CD4-positive, alpha-beta T cell treated with Interleukin-1 beta for 1 hour (primary cell): ENCODE measurements at regions not wholly inside any gene's neighbourhood (a gene's known extent, or its start where the extent isn't known, plus 50 kb on each side); places are given as distances from the start of the nearest gene placed in this dataset.

Experiments
- DNase-seq, 2 donors: peaks; one replicate each; pipeline ENCODE4 v3.0.0-alpha.2; 2020 to 2022

DNA sequence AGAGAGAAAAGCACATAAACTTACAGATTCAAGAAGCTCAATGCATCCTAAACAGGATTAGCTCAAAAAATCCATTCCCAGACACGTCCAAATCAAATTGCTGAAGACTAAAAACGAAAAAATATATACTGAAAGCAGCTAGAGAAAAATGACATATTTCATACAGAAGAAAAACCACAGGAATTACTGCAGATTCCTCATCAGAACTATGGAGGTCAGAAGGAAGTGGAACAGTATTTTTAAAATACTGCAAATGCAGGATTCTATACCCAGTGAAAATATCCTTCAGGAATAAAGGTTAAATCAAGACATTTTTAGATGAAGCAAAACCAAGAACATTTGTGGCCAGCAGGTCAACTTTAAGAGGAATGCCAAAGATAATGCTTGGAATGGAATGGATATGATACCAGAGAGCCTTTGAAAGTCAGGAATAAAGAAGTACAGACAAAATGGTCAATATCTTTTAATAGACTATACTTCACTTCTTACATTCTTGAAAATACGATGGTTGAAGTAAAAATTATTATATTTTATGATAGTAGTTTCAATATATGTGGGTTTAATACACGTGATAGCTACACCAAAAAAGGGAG is 352.9 kb downstream of the CTTN start:
- DNase-seq, result no peak

DNA sequence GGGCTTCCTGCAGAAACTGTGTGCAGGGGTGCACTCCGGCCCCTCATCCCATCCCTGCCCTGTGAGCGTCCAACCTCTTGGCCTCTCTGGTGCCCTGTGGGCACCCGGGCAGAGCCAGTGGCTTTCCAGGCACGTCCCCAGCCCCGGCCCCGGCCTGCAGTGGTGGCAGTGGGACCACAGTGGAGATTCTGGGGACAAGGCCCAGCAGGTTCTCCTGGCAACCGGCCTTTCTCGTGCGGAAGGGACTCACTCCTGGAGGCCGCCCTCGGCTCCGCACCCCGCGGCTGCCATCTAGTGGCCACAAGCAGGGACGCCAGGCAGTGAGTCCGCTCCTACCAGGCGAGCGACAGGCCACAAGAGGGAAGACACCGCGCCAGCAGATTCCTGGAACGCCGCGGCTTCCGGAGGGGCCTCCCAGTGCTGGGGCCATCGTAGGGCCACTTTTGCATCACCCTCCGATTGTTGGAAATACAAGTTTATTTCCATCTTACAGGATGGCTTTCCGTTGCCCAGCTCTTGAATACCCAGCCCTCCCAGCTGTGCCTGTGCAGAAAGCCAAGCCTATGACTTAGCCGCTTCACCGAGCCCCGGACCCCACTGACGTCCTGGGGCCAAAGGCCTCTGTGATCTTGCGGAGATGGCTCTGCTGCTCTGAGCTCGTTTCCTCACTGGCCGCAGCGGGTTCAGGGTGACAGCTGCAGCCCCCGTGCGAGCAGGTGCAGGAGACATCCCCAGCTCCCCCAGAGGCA is 357.3 kb downstream of the CTTN start:
- peak; percentile 37 to 43 for DNase-seq

DNA sequence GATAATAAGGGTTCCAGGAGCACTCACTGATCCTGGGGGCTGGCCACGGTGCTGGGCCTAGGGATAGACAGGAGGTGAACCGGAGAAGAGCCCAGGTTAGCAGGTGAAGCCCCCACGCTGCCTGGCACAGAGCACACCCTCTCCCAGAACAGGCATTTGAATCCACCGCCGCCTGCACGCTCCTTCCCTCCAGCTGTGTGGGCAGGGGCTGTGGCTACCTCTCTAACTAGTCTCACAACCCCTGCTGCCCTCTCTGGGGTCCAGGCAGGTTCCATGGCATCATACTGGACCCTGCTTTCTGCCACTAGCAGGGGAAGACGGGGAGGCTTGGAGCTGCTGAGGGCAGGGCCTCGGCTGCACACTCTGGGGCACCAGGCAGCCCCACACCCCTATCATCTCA is 358.0 kb downstream of the CTTN start:
- no peak for DNase-seq

DNA sequence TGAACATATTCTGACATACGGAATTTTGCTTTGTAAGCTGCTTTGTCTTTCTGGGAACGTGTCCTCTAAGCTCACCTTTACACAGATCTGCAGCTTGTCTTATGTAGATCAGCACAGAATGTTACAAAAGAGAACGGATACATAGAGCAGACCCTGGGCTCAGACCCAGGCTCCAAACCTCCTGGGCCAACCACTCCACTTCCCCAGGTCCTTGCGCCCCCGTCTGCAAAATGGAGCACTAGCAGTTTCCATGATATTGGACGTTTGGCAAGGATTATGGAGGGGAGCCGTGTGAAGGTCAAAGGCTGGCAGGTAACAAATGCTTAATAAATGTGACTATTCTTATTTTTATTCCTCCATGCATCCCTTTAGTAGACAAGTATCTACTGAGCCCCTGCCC is 358.4 kb downstream of the CTTN start:
- DNase-seq, result no peak

DNA sequence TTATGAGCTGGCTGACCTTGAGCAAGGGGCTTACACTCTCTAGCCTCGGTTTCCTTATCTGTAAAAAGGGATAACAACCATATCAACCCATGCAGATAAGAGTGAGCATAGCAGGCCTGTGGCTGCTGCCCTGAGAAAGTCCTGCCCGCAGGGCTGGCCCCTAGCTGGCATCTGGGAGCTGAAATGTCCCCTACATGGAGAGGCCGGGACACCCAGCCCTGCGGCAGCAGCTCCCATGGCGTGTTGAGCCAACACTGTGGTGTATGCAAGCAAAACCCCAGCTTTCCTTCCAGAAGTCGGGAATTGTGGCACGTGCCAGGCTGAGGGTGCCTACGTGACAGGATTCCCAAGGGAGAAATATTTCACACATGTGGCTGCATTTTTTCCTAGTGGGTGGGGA is 358.9 kb downstream of the CTTN start:
- DNase-seq, result no peak

DNA sequence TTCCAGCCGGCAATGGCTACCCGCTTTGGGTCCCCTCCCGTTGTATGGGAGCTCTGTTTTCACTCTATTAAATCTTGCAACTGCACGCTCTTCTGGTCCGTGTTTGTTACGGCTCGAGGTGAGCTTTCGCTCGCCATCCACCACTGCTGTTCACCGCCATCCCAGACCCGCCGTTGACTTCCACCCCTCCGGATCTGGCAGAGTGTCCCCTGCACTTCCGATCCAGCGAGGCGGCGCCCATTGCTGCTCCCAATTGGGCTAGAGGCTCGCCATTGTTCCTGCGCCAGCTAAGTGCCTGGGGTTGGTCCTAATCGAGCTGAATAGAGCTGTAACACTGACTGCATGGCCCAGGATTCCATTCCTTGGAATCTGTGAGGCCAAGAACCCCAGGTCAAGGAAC is 359.9 kb downstream of the CTTN start:
- DNase-seq, result no peak

DNA sequence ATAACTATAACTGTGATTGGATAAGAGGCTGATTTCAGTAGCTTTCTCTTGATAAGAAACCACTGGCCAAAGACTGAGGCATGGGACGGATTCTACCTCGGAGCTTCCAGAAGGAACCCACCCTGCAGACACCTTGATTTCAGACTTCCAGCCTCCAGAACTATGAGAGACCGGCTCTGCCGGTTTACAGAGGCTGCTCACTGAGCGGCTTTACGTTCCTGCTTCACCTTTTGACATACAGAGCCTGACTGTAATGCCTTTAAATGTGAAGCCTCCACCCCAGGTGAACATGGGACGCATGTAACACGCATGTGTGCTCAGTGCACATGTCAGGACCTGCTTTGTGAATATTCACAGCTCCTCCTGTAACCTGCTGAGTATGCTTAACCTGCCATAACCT is 361.5 kb downstream of the CTTN start:
- DNase-seq, result no peak

DNA sequence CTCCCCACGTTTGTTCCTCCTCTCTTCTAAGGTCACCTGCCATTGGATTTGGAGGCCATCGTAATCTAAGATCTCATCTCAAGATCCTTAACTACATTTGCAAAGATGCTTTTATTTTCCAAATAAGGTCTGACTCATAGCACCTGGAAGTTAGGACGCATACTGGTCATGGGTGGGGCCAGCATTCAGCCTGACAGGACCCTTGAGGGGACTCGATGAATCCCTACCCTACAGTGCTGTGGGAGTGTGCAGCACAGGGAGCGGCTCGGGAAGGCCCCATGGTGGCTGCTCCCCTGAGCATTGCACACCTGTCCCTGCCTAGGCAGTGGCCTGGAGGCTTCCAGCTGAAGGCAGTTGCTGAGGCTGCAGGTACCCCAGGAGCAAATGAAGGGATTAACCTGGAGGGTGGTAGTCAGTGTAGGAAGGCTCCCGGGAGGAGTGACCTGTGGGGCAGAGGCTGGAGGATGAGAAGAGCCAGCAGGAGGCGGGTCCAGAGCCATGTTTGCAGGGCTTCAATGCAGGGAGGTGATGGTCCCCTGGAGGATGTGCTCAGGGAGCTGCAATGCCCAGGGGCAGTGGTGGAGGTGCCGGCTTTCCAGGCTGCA is 362.2 kb downstream of the CTTN start:
- DNase-seq, result no peak

DNA sequence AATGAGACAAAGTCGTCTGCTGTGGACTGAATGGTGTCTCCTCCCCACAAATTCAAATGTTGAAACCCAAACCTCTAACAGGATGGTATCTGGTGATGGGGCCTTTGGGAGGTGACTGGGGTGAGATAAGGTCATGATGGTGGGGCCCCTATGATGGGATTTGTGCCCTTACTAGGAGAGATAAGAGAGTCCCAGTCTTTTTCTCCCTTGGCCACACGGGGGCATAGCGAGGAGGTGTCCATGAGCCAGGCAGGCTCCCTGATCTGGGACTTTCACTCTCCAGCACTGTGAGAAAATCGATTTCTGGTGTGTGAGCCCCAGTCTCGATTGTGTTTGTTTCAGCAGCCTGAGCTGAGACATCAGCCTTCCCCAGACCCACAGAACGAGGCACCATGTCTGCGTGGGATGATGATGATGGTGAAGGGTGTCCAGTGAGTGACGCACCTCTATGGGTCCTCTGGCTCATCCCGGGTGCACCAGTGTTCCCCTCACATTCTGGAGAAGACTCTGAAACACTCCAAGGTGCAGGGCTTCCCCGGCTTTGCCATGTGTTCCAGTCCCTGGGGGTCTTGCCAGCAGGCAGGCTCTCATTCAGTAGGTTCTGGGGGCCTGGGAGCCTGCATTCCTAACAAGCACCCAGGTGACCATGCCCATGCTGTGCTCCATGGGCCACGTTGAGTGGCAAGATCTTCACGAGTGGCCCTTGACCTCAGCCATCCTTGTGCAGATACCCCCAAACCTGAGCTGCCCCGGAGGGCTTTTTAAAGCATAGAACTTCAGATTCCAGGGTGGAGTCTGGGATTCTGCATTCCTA is 363.0 kb downstream of the CTTN start:
- no peak for DNase-seq

DNA sequence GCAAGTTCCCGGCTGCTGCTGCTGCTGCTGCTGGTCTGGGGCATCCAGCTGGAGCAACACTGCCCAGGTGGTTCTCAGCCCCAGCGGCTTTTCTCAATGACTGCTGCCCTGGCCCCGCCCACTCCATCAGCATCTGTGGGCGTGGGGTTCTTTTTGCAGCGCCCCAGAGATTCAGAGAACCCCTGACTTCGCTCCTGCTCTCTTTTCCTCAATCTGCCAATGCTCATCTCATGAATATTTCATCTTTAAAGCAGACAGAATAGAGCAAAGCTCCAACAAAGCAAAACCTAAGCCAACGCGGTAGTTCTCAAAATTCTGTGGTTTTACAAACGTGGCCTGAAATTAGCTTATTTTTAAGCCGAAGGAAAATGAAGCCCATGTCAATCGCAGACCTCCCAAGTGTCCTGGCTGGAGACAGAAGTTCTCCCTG is 363.6 kb downstream of the CTTN start:
- no peak for DNase-seq

DNA sequence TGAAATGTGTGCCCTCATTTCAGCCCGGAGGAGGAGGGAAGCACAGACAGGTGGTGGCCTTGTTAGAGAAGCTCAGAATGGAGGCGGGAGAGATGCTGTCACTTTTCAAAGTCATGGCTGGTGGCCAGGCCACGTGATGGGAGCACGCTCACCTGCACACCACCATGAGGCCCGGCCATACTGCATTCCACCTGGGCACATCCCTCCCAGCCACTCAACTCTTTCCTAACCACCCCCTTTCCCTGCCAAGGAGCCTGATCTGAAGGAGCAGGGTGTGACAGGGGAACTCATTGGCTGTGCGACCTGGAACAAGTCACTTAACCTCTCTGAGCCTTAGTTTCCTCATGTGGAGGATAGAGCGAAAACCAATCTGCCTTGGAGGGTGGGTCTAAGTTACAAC is 364.5 kb downstream of the CTTN start:
- DNase-seq, result no peak

DNA sequence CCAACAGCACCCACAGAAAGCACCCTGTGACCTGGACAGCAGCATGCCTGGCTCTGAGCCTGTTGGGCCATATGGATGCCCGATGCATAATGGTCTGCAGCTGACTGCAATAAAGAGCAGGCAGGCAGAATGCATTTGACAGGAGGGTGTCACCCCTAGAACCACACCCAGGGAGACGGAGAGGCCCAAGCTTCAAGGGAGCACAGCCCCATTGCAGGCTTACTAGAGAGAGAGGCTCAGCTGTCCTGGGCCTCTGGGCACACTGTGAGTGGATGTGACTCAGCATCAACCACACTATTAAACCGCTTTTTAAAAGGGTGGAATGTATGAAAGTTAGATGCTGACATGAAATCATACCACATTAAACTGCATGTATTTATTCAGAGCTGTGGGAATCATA is 365.3 kb downstream of the CTTN start:
- DNase-seq, result no peak

DNA sequence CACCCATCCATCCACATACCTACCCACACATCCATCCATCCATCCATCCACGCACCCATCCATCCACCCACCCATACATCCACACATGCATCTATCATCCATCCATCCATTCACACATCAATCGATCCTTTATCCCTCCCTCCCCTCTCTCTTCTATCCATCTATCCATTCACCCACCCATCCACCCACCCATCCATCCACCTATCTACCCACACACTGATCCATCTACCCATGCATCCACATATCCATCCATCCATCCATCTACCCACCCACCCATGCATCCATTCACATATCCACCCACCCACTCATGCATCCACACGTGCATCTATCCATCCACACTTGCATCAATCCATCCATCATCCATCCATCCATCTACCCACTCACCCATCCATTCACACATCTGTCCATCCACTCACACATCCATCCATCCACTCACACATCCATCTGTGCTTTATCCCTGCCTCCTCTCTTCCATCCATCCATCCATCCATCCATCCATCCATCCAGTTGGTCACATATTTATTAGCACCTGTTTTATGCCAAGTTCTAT is 366.1 kb downstream of the CTTN start:
- DNase-seq, result no peak

DNA sequence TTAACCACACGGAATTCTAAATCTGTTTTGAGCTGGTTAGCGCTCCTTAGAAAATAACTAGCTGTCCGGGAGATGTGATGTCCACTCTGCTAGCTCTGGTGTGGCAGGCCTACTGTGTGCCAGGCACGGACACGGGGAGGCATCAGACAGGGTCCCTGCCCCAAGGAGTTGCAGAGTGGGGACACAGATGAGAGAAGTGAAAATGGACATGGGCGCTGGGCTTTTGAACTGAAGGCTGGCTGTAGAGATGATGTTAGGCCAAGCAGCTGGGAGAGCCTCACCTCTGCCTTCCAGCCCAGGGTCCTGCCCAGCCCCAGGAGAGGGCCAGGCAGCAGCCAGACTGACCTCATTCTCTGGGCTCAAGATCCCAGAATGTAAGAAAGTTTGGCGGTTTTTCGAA is 368.6 kb downstream of the CTTN start:
- no peak for DNase-seq

DNA sequence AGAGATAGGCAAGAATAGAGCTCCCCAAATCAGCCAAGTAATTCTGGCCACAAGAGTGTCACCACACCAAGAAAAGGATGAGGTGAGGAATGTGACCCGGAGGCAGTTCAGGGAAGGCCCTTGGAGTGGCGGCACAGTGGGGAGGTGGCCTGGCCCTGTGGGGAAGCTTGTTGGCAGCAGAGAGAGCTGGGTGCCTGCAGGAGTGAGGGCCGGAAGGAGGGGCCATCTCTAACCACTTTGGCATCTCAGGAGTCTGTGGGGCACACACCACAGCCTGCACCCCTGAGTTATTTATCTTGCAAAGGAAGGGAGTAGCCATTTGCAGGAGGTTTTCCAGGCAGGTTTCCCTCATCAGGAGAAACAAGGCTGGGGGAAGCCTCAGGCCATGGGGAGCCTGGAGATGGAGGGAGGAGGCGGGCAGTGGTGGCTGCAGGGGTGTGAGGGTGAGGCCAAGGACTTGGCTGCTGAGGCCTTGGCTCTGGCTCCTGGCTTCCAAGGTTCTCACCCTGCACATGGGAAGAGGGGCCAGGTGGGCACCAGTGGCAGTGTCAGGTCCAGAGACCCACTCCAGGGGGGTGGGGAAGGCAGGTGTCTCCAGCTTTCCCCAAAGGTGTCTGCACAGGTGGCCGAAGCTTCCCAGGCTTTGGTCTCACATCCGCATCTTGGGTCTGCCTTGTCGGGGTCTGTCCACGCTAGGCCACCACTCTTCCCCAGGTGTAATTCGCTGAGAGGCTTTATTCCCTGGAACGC is 370.2 kb downstream of the CTTN start:
- DNase-seq, result no peak

DNA sequence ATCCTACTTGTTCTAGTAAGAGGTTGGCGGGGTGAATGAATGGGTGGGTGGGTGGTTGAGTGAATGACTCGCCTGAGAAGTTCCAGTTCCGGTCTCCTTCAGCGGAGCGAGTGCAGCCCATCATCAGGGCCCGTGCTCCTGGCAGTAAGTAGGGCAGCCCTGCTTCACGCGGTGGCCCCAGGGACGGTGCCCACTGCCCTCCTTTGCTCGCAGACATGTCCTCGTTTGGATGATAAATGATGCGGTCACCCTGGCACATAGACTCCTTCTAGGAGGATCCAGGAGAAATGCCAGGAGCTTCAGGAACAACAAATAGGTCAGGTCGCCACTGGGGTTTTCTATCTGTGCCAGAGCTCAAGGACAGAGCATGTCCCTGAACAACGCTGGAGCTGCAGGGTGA is 370.8 kb downstream of the CTTN start:
- no peak for DNase-seq

DNA sequence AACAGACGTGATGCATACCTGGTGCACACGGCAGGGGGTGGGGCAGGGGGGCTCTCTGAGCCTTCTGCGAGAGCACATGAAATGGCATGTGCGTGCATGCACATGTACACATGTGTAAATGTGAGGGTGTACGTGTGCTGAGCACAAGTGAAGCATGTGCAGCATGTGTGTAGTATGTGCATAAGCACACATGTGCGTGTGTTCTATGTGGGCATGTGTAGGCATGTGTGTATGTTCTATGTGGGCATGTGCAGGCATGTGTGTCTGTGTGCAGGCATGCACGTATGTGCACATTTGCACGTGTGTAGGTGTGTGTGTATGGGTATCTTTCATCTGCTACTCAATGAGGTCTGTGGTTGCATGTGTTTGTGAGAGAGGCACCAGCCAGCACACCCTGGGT is 371.2 kb downstream of the CTTN start:
- DNase-seq, result no peak

DNA sequence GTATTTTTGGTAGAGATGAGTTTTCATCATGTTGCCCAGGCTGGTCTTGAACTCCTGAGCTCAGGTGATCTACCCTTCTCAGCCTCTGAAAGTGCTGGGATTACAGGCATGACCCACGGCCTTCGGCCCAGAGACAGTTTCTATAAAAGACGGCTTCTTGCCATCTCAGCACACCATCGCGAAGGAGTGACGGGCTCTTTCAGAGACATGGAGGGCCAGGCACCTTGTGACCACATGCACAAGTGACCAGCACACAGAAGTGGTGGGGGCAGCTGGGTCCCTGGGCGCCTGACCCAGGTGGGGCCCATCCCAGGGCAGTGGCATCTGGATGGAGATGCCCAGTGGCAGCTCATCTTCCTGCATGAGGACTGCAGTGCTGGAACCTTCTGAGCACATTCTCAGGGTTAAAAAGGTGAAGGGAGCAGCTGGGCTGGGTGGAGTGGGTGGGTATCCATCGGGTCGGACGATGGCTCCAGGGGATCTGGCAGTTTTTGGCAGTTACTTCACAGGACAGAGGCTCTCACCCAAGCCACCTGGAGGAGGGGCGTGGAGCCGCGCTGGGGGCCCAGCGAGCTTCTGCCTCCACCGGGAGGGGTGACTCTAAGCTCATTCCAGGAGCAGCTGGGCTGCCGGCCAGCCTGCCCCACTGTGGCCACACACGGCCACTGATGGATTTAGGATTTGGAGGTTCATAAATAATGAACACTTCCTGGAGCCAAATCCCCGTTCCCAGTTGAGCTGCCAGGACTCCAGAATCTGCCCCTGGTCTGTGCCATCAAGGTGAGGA is 373.0 kb downstream of the CTTN start:
- DNase-seq, result no peak

DNA sequence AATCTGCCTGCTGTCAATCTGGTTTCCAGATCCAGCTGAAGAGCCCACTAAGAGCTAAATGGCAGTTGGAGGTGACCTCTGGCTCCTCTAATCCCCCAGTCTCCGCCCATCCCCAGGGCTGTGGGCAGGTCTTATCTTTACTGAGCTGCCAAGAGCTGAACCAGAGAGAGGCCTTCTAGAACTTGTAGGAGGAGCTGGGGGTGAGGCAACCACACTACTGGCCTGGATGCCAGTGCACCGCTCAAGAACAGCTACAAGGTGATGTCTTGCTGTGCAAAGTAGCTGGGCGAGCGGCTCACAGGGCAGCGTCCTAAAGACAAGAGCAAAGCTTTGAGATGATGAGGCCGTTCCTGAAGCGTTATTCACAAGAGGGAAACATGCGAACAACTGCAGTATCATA is 374.6 kb downstream of the CTTN start:
- no peak for DNase-seq

DNA sequence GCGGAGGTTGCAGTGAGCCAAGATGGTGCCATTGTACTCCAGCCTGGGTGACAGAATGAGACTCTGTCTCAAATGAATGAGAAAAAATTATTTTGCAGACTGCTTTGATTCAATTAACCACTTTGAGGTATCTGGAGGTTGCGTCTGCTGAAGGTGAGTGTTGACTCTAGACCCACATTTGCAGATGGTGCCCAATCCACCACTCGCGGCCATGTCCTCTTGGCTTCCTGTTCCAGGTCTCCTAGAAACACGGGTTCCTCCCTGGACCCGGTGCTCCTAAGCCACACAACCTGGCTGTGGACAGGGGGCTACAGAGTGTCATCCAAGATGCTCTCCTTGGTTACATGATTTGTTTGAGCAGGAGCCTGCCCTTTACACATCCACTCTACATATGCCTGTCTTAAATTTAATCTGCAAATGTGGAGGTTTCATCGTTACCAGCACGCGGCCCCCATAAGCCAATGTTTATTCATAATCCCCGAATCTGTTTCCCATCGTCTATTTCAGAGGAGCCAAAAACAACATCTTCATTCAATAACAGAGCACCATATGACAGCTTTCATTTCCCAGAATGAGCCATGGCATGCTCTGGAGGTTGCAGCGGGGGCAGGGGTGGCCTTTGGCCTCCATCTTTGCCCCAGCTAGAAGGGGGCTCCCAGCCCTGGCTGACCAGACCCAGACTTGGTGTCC is 377.2 kb downstream of the CTTN start:
- DNase-seq, result no peak

DNA sequence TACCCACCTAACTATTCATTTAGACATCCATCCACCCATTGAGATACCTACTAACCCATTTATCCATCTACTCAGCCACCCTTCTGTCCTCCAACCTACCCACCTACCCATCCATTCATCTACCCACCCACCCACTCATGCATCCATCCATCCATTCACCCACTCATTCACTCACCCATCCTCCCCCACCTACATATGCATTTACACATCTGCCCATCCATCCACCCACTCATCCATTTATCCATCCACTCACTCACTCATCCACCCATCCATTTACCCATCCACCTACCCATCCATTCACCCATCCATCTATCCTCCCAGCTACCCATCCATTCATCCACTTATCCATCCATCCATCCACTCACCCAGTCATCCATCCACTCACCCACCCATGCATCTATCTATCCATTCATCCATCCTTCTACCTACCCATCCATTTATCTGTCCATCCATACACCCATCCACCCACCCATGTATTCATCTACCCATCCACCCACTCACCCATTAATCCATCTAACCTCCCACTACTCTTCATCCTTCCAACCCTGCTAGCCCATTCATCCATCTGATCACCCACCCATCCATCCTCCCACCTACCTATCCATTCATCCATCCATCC is 378.7 kb downstream of the CTTN start:
- DNase-seq, result no peak
